ENCODE measurements at regions not wholly inside any gene's neighbourhood (a gene's known extent, or its start where the extent isn't known, plus 50 kb on each side); places are given as distances from the start of the nearest gene placed in this dataset.

DNA sequence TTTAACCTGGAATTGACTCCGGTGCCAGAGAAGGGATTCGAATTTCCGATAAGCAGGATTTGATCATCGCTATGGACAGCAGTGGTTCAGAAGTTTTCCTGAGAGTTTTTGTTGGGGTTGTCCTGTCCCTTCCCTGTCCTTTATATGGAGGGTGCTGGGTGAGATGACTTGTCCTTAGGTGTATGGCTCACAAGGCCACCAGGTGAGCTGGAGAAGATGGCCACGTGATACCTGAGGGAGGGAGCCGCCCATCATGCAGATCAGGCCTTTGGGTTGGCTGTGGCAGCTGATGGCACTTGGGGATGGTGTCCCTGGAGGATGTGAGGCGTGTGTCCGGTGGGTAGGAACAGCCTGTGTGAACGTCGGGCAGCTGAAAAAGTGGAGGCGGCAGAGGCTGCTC lies 187.7 kb downstream of the PTPN20 start:
- H3K27me3 ChIP-seq (ENCODE audit: control insufficient read depth, insufficient read depth, low read length) = no peaks in the 10 kb centered on the region
- H3K36me3 ChIP-seq (ENCODE audit: control insufficient read depth, insufficient read depth, low read length) = no peaks in the 10 kb centered on the region
- H3K4me3 ChIP-seq (ENCODE audit: low read depth, low read length) = no peak overlapping the region
- TF ChIP-seq, protein P1, sequence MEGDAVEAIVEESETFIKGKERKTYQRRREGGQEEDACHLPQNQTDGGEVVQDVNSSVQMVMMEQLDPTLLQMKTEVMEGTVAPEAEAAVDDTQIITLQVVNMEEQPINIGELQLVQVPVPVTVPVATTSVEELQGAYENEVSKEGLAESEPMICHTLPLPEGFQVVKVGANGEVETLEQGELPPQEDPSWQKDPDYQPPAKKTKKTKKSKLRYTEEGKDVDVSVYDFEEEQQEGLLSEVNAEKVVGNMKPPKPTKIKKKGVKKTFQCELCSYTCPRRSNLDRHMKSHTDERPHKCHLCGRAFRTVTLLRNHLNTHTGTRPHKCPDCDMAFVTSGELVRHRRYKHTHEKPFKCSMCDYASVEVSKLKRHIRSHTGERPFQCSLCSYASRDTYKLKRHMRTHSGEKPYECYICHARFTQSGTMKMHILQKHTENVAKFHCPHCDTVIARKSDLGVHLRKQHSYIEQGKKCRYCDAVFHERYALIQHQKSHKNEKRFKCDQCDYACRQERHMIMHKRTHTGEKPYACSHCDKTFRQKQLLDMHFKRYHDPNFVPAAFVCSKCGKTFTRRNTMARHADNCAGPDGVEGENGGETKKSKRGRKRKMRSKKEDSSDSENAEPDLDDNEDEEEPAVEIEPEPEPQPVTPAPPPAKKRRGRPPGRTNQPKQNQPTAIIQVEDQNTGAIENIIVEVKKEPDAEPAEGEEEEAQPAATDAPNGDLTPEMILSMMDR (IDR thresholded peaks at IDR 0.05; ENCODE audit: insufficient read depth, low read length, poor library complexity, severe bottlenecking) = no peak
- DNase-seq (ENCODE audit: low read depth) = no peak

DNA sequence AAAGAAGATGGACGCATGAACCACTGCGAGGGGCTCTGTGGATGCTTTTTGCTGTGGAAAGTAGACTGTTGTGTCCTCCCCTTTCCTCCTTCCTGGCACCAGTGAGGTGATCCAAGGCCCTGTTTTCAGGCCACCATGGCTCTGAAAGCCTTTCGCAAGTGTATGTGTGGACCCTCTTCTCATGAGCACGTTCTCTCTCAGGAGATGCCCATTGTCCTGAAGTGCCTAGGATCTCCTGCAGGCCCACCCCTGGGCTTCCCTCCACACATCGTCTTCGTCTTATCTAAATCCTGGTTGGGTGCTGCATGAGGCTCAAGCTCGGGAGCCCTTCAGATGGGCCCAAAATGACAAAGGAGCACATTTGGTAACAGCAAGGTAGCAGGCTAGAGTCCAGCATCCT lies 188.2 kb downstream of the PTPN20 start:
- Histone ChIP-seq H3K36me3 (ENCODE audit: control insufficient read depth, insufficient read depth, low read length) (no peaks in the 10 kb centered on the region), H3K4me3 (ENCODE audit: low read depth, low read length) (no peak overlapping the region), H3K27me3 (ENCODE audit: control insufficient read depth, insufficient read depth, low read length) (no peaks in the 10 kb centered on the region)
- TF ChIP-seq, protein P1 (IDR thresholded peaks at IDR 0.05; ENCODE audit: insufficient read depth, low read length, poor library complexity, severe bottlenecking) = no peak
- no peak for DNase-seq (ENCODE audit: low read depth)

DNA sequence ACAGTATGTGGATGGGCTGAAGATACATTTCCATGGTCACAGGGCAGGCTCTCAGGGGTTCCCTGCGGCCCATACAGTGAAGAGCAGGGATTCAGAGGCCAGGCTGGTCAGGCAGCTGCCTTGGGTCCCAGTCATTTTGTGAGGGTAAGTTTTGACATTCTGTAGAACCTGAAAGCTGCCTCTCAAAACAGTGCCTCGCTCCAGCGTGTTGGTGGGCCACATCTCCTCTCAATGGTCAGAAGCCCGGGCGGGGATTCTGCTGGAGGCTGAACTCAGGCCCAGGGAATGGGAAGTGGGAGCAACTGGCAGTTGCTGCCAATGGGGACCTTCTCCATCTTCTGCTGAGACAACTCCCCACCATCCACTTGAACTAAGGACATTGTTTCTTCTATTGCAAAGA lies 190.0 kb downstream of the PTPN20 start:
- TF ChIP-seq, protein P1 (IDR thresholded peaks at IDR 0.05; ENCODE audit: insufficient read depth, low read length, poor library complexity, severe bottlenecking) = no peak
- H3K27me3 ChIP-seq (ENCODE audit: control insufficient read depth, insufficient read depth, low read length) = no peaks in the 10 kb centered on the region
- H3K36me3 ChIP-seq (ENCODE audit: control insufficient read depth, insufficient read depth, low read length) = no peaks in the 10 kb centered on the region
- no peak for DNase-seq (ENCODE audit: low read depth)
- H3K4me3 ChIP-seq (ENCODE audit: low read depth, low read length) = no peak overlapping the region

DNA sequence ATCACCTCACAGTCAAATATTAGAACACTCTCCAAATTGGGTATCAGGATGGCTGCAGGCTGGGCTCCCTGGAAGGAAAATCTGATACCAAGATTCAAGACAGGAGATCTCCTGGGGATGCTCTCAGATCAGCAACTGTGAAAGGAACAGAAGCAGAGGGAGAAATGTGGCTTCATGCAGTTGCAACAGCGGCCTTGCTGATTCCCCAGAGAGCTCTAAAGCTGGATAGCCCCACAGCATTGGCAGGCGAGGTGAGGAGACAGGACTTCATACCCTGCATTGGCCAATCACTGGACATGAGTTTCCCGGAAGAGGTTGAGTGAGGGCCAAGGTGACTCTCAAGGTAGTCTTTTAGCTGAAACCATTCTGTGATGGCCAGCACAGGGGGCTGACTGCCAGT lies 190.6 kb downstream of the PTPN20 start:
- no peaks in the 10 kb centered on the region for H3K36me3 ChIP-seq (ENCODE audit: control insufficient read depth, insufficient read depth, low read length)
- TF ChIP-seq, protein P1 (IDR thresholded peaks at IDR 0.05; ENCODE audit: insufficient read depth, low read length, poor library complexity, severe bottlenecking) = no peak
- no peak overlapping the region for H3K4me3 ChIP-seq (ENCODE audit: low read depth, low read length)
- H3K27me3 ChIP-seq (ENCODE audit: control insufficient read depth, insufficient read depth, low read length) = no peaks in the 10 kb centered on the region
- no peak for DNase-seq (ENCODE audit: low read depth)

DNA sequence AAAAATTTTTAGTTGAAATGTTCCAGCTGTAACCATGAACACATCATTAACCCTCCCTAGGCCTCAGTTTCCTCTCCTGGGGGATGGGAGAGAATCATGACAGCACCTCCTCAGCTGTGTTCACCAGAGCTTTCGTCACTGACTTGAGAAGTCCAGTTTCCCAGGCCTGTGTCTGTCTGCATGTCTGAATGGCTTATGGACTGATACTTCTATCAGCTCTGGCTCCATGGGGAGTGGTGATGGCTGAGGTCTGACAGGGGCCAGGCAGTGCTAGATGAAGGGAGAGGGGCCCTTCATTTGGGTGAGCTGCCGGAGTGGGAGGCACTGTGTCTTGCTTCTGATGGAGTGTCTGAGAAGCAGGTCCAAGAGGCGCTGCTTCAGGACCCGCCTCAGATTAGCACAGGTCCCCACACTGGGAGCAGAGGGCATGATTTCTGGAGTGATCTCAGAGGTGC lies 192.9 kb downstream of the PTPN20 start:
- DNase-seq (ENCODE audit: low read depth) = no peak
- TF ChIP-seq, protein P1 (IDR thresholded peaks at IDR 0.05; ENCODE audit: insufficient read depth, low read length, poor library complexity, severe bottlenecking) = no peak
- Histone ChIP-seq H3K27me3 (ENCODE audit: control insufficient read depth, insufficient read depth, low read length) (no peaks in the 10 kb centered on the region), H3K36me3 (ENCODE audit: control insufficient read depth, insufficient read depth, low read length) (no peaks in the 10 kb centered on the region), H3K4me3 (ENCODE audit: low read depth, low read length) (no peak overlapping the region)

DNA sequence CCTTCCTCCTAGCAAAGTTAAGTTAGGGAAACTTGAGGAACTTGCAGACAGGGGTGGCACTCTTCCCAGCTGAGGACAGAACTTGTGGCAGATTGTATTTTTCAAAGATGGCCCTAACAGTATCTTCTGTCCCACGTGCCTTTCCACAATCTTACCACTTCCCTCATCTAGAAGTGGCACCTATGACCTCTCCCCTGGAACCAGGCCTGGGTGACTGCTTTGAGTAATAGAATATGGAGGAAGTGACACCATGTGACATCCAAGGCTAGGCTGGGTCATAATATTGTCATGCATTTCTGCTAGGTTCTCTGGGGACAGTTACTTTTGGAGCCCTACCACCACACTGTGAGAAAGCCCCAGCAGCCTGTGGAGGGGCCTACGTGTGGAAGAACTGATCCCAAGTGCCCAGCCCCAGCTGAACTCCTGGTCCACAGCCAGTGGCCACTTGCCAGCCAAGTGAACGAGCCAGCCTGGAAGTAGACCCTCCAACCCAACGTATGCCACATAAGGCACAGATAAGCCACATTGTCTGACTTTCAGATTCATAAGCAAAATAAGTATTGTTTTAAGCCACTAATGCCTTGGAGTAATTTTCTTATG lies 193.7 kb downstream of the PTPN20 start:
- Histone ChIP-seq H3K27me3 (ENCODE audit: control insufficient read depth, insufficient read depth, low read length) (no peaks in the 10 kb centered on the region), H3K4me3 (ENCODE audit: low read depth, low read length) (no peak overlapping the region), H3K36me3 (ENCODE audit: control insufficient read depth, insufficient read depth, low read length) (no peaks in the 10 kb centered on the region)
- DNase-seq (ENCODE audit: low read depth) = no peak
- TF ChIP-seq, protein P1 (IDR thresholded peaks at IDR 0.05; ENCODE audit: insufficient read depth, low read length, poor library complexity, severe bottlenecking) = no peak

All from kidney epithelial cell (primary cell).